ENCODE measurements at regions not wholly inside any gene's neighbourhood (a gene's known extent, or its start where the extent isn't known, plus 50 kb on each side); places are given as distances from the start of the nearest gene placed in this dataset.
"Not testable (repeated sequence)": the region's sequence is repeated elsewhere in the genome, so short reads cannot be mapped to it uniquely, and the experiment has no call there.

- TF ChIP-seq, protein P1, sequence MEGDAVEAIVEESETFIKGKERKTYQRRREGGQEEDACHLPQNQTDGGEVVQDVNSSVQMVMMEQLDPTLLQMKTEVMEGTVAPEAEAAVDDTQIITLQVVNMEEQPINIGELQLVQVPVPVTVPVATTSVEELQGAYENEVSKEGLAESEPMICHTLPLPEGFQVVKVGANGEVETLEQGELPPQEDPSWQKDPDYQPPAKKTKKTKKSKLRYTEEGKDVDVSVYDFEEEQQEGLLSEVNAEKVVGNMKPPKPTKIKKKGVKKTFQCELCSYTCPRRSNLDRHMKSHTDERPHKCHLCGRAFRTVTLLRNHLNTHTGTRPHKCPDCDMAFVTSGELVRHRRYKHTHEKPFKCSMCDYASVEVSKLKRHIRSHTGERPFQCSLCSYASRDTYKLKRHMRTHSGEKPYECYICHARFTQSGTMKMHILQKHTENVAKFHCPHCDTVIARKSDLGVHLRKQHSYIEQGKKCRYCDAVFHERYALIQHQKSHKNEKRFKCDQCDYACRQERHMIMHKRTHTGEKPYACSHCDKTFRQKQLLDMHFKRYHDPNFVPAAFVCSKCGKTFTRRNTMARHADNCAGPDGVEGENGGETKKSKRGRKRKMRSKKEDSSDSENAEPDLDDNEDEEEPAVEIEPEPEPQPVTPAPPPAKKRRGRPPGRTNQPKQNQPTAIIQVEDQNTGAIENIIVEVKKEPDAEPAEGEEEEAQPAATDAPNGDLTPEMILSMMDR (IDR thresholded peaks at IDR 0.05; ENCODE audit: insufficient read depth, low read length, severe bottlenecking), result no peak
- Histone ChIP-seq H3K4me3 (ENCODE audit: low read depth, low read length) (no peak overlapping the region), H3K27me3 (ENCODE audit: control insufficient read depth, insufficient read depth, low read length) (no peaks in the 10 kb centered on the region), H3K36me3 (ENCODE audit: control insufficient read depth, insufficient read depth, low read length) (no peaks in the 10 kb centered on the region)
- FAIRE-seq (no peak), DNase-seq (ENCODE audit: low read depth) (no peak)
These were observed 172.3 kb downstream of the AKR1D1 start for GRCh38 chr7:138248609-138249008.

DNA sequence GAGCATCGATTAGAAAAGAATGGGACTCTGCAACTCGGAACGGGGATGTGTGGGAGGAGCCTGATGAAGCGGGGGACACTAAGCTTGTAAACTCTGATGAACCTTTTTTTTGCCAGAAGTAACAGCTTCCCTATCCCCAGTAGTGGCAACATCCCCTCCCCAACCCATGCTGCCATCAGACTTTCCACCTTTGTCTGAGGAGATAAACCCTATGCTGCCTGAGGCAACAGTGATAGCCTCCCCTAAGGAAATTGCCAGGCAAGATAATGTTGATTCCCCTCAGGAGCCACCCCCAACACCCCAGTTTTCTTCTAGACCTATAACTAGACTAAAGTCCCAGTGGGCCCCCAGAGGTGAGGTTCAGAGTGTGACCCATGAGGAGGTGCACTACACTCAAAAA, 173.7 kb downstream of the AKR1D1 start:
- Histone ChIP-seq H3K4me3 (ENCODE audit: low read depth, low read length) (no peak overlapping the region), H3K36me3 (ENCODE audit: control insufficient read depth, insufficient read depth, low read length) (no peaks in the 10 kb centered on the region), H3K27me3 (ENCODE audit: control insufficient read depth, insufficient read depth, low read length) (no peaks in the 10 kb centered on the region)
- TF ChIP-seq, protein P1 (IDR thresholded peaks at IDR 0.05; ENCODE audit: insufficient read depth, low read length, severe bottlenecking), result no peak
- FAIRE-seq (no peak), DNase-seq (ENCODE audit: low read depth) (no peak)

GRCh38 chr7:138252666-138253065, 176.4 kb downstream of the AKR1D1 start:
- not testable (repeated sequence) for H3K36me3 ChIP-seq (ENCODE audit: control insufficient read depth, insufficient read depth, low read length); H3K27me3 ChIP-seq (ENCODE audit: control insufficient read depth, insufficient read depth, low read length); DNase-seq (ENCODE audit: low read depth); H3K4me3 ChIP-seq (ENCODE audit: low read depth, low read length); FAIRE-seq

- FAIRE-seq, result no peak
- no peak overlapping the region for H3K4me3 ChIP-seq (ENCODE audit: low read depth, low read length)
- no peaks in the 10 kb centered on the region for H3K27me3 ChIP-seq (ENCODE audit: control insufficient read depth, insufficient read depth, low read length)
- no peak for DNase-seq (ENCODE audit: low read depth)
- no peaks in the 10 kb centered on the region for H3K36me3 ChIP-seq (ENCODE audit: control insufficient read depth, insufficient read depth, low read length)
- TF ChIP-seq, protein P1 (IDR thresholded peaks at IDR 0.05; ENCODE audit: insufficient read depth, low read length, severe bottlenecking), result no peak
These were observed 178.2 kb downstream of the AKR1D1 start for GRCh38 chr7:138254444-138254843.

DNA sequence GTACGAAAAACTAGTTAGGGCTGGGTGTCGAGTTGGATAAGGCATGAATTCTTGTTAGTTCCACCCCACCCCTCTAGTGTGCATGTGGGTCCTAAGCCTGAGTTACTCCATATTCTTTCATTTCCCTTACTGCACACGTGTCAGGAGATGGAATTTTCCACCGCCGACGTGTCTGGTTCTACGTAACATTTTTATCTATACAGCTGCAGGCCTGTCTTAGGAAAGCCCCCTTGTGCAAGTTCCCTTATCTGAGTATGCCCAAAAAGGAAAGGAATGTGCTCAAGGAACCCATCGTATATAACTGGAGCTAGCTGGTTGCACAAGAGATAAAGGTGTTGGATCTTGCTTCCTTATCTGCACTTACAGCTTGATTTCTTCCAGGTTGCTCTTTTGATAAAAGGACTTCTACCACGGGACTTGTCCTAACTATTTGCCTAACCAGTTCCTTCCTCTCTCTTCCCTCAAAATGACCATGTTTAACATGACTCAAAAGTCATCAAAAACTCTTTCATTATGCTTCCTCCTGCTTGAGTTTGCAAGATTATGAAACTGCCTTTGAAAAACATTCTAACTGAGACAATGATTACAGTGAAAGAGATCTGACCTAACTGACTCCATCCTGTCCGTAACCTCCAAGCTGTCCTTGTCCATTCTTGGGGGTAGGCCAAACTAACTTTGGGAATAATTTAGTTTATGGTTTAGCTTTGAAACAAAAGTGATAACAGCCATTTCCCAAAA, 181.4 kb downstream of the AKR1D1 start:
- Histone ChIP-seq H3K4me3 (ENCODE audit: low read depth, low read length) (no peak overlapping the region), H3K27me3 (ENCODE audit: control insufficient read depth, insufficient read depth, low read length) (no peaks in the 10 kb centered on the region), H3K36me3 (ENCODE audit: control insufficient read depth, insufficient read depth, low read length) (no peaks in the 10 kb centered on the region)
- FAIRE-seq (no peak), DNase-seq (ENCODE audit: low read depth) (peak; percentile 20)
- TF ChIP-seq, protein P1 (IDR thresholded peaks at IDR 0.05; ENCODE audit: insufficient read depth, low read length, severe bottlenecking), result no peak

DNA sequence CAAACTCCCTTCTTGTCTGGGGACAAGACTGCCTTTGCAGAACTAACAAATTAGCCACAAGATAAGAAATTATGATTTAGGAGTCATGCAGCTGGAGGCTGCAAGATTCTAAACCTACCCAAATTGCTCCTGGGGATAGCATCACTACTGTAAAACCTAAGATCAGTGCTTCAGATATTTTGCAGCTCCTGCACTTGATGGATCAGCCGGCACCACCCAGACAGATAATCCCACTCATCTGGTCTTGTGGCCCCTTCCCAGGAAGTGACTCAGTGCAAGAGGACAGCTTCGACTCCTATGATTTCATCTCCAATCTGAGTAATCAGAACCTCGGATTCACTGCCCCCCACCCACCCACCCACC, 181.9 kb downstream of the AKR1D1 start:
- DNase-seq (ENCODE audit: low read depth) (no peak), FAIRE-seq (no peak)
- Histone ChIP-seq H3K36me3 (ENCODE audit: control insufficient read depth, insufficient read depth, low read length) (no peaks in the 10 kb centered on the region), H3K27me3 (ENCODE audit: control insufficient read depth, insufficient read depth, low read length) (no peaks in the 10 kb centered on the region), H3K4me3 (ENCODE audit: low read depth, low read length) (no peak overlapping the region)
- TF ChIP-seq, protein P1 (IDR thresholded peaks at IDR 0.05; ENCODE audit: insufficient read depth, low read length, severe bottlenecking), result no peak
